ENCODE measurements at regions not wholly inside any gene's neighbourhood (a gene's known extent, or its start where the extent isn't known, plus 50 kb on each side); places are given as distances from the start of the nearest gene placed in this dataset.

DNA sequence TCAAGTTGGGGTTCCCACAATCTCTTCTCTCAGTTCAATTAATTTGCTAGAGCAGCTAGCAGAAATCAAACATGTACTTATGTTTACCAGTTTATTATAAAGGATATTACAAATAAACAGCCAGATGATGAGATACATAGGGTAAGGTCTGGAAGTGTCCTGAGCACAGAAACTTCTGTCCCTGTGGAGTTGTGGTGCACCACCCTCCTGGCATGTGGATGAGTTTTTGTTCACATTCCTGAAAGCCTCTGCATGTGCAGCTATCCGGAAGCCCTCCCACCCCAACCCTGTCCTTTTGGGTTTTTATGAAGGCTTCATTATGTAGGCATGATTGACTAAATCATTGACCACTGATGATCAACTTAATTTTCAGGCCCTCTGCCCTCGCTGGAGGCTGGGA is 791.2 kb upstream of the ZNF608 start:
- Histone ChIP-seq H3K36me3 (no peaks in the 10 kb centered on the region), H3K9me3 (ENCODE audit: severe bottlenecking) (peaks cover 8% of the 10 kb centered on the region), H3K27me3 (ENCODE audit: insufficient read depth, low read depth, severe bottlenecking) (no peaks in the 10 kb centered on the region), H3K27ac (no peak overlapping the region), H3K4me3 (ENCODE audit: low read depth, low read length) (no peak overlapping the region)
- no peak for DNase-seq
- TF ChIP-seq, protein P1, sequence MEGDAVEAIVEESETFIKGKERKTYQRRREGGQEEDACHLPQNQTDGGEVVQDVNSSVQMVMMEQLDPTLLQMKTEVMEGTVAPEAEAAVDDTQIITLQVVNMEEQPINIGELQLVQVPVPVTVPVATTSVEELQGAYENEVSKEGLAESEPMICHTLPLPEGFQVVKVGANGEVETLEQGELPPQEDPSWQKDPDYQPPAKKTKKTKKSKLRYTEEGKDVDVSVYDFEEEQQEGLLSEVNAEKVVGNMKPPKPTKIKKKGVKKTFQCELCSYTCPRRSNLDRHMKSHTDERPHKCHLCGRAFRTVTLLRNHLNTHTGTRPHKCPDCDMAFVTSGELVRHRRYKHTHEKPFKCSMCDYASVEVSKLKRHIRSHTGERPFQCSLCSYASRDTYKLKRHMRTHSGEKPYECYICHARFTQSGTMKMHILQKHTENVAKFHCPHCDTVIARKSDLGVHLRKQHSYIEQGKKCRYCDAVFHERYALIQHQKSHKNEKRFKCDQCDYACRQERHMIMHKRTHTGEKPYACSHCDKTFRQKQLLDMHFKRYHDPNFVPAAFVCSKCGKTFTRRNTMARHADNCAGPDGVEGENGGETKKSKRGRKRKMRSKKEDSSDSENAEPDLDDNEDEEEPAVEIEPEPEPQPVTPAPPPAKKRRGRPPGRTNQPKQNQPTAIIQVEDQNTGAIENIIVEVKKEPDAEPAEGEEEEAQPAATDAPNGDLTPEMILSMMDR (IDR thresholded peaks at IDR 0.05; ENCODE audit: low read depth, low read length) = no peak

DNA sequence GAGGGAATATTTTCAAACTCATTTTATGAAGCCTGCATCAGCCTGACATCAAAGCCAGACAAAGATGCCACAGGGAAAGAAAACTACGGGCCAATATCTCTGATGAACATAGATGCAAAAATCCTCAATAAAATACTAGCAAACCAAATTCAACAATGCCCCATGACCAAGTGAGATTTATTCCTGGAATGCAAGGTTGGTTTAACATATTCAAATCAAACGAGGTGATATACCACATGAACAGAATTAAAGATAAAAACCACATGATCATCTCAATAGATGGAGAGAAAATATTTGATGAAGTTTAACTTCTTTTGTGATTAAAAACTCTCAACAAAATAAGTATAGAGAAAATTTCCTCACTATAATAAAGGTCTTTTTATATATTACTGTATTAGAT is 792.0 kb upstream of the ZNF608 start:
- Histone ChIP-seq H3K27ac (no peak overlapping the region), H3K4me3 (ENCODE audit: low read depth, low read length) (no peak overlapping the region), H3K36me3 (no peaks in the 10 kb centered on the region), H3K9me3 (ENCODE audit: severe bottlenecking) (peaks cover 8% of the 10 kb centered on the region), H3K27me3 (ENCODE audit: insufficient read depth, low read depth, severe bottlenecking) (no peaks in the 10 kb centered on the region)
- no peak for DNase-seq
- TF ChIP-seq, protein P1 (IDR thresholded peaks at IDR 0.05; ENCODE audit: low read depth, low read length) = no peak

DNA sequence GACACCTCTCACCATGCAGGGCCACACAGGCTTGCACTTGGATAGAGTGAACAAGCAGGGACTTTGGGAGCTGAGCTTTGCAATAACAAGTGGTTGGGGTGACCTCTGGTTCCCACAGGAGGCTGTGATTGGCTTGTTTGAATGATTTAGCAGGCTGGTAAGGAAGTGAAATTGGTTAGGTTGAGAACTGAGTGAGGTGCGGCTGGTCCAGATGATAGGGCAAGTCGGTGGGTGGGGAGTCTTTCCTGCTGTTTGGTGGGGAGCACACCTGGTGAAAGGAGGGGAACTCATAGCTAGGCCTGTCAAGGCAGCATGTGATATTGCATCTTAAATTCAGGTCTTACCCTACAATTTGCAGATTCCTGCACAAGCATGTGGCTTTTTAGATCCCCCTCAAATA is 794.6 kb upstream of the ZNF608 start:
- Histone ChIP-seq H3K9me3 (ENCODE audit: severe bottlenecking) (peaks cover 5% of the 10 kb centered on the region), H3K4me3 (ENCODE audit: low read depth, low read length) (no peak overlapping the region), H3K27me3 (ENCODE audit: insufficient read depth, low read depth, severe bottlenecking) (no peaks in the 10 kb centered on the region), H3K36me3 (no peaks in the 10 kb centered on the region), H3K27ac (no peak overlapping the region)
- TF ChIP-seq, protein P1 (IDR thresholded peaks at IDR 0.05; ENCODE audit: low read depth, low read length) = no peak
- no peak for DNase-seq

DNA sequence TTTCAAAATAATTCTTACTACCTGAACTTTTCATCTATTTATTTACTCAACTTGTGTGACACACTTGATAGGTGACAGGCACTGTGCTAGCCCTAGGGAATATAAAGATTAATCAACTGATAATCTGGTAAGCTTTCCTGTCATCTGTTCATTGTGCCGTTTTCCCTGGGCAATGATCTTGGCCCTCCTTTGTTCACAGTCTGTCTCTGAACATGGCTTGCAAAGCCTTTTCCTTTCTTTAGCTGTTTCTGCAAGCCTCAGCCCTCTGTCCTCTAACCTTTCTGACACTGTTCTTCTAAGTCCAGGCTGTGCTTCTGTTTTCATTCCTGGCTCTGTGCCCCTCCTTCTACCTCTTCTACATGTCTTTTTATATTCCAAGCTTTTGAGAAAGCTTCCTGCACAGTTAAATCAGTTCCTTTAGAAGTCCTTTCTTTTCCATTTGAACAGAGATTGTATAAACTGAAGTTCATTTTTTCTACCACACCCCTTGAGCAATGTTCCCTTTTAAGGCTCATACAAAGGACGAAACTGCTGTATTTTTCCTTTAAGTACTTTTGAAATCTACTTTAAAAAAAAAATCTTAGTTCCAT is 803.0 kb upstream of the ZNF608 start:
- peak overlapping the region; percentile 90 for H3K27ac ChIP-seq

DNA sequence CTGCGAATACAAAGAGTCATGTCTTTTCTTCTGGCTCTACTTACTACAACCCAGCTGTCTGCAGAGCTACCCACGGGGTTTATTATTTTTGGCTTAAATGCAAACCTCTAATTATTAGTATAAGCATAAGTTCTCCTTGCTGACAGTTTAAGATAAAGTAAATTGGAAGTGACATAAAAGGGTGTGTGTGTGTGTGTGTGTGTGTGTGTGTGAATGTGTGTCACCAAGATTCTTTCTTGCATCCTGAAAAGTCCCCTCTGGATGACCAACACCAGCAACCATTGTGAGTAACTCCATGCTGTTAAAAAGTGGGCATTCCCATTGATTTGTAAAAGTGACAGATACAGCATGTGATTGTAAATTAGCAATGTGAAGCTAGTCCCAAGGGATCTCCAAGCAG is 803.8 kb upstream of the ZNF608 start:
- TF ChIP-seq, protein P1 (IDR thresholded peaks at IDR 0.05; ENCODE audit: low read depth, low read length) = no peak
- no peak for DNase-seq
- no peak overlapping the region for H3K4me3 ChIP-seq (ENCODE audit: low read depth, low read length)
- no peaks in the 10 kb centered on the region for H3K27me3 ChIP-seq (ENCODE audit: insufficient read depth, low read depth, severe bottlenecking)
- H3K27ac ChIP-seq = peak overlapping the region; percentile 90
- no peaks in the 10 kb centered on the region for H3K36me3 ChIP-seq
- no peaks in the 10 kb centered on the region for H3K9me3 ChIP-seq (ENCODE audit: severe bottlenecking)

More for the DNA sequence above, 803.0 kb upstream of the ZNF608 start:
- peak; percentile 74 for DNase-seq
- Histone ChIP-seq H3K27me3 (ENCODE audit: insufficient read depth, low read depth, severe bottlenecking) (no peaks in the 10 kb centered on the region), H3K4me3 (ENCODE audit: low read depth, low read length) (no peak overlapping the region), H3K9me3 (ENCODE audit: severe bottlenecking) (no peaks in the 10 kb centered on the region), H3K36me3 (no peaks in the 10 kb centered on the region)
- TF ChIP-seq, protein P1 (IDR thresholded peaks at IDR 0.05; ENCODE audit: low read depth, low read length) = no peak

DNA sequence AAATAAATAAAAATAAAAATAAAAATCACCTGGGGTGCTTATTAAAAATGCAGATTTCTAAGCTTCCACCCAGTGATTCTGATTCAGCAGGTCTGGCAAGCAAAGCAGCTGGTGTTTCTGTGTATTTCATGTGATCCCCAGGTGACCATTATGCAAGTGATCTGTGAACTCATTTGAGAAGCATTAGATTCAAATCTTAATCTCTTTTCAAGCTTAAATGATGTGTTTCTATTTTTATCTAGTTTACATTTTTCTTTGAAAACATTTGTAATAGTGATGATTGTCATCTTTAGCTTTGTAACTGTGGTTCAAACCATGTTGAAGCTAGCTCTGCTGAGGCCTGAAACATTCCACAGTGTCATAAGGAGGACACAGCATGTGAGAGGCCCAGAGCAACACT is 804.8 kb upstream of the ZNF608 start:
- Histone ChIP-seq H3K36me3 (no peaks in the 10 kb centered on the region), H3K27me3 (ENCODE audit: insufficient read depth, low read depth, severe bottlenecking) (no peaks in the 10 kb centered on the region), H3K27ac (no peak overlapping the region), H3K9me3 (ENCODE audit: severe bottlenecking) (no peaks in the 10 kb centered on the region), H3K4me3 (ENCODE audit: low read depth, low read length) (no peak overlapping the region)
- TF ChIP-seq, protein P1 (IDR thresholded peaks at IDR 0.05; ENCODE audit: low read depth, low read length) = no peak
- DNase-seq = no peak

All from WERI-Rb-1 (cell line).